ELF-1 (cell line): ENCODE measurements at regions not wholly inside any gene's neighbourhood (a gene's known extent, or its start where the extent isn't known, plus 50 kb on each side); places are given as distances from the start of the nearest gene placed in this dataset.
"Not testable (repeated sequence)": the region's sequence is repeated elsewhere in the genome, so short reads cannot be mapped to it uniquely, and the experiment has no call there.

Experiments
- DNase-seq: peaks from one replicate; pipeline ENCODE4 v3.0.0-alpha.2; 2016; ENCODE audit warnings: low read depth, low spot score

GRCh38 chr6:15775076-15775634 is 112.3 kb upstream of the DTNBP1 start:
- DNase-seq = no peak

GRCh38 chr6:15773806-15774410 is 111.1 kb upstream of the DTNBP1 start:
- DNase-seq = no peak

GRCh38 chr6:15770347-15771143 is 107.7 kb upstream of the DTNBP1 start:
- DNase-seq = no peak

- no peak for DNase-seq
These were observed 106.7 kb upstream of the DTNBP1 start for GRCh38 chr6:15769511-15770018.

- DNase-seq = no peak
These were observed 106.2 kb upstream of the DTNBP1 start for GRCh38 chr6:15768999-15769398.

GRCh38 chr6:15763837-15764236 is 101.0 kb upstream of the DTNBP1 start:
- DNase-seq = peak; percentile 18

- no peak for DNase-seq
These were observed 100.5 kb upstream of the DTNBP1 start for GRCh38 chr6:15763364-15763763.

- DNase-seq = no peak
These were observed 98.2 kb upstream of the DTNBP1 start for GRCh38 chr6:15761045-15761502.

- no peak for DNase-seq
These were observed 95.9 kb upstream of the DTNBP1 start for GRCh38 chr6:15758631-15759215.

GRCh38 chr6:15755526-15755925 is 92.7 kb upstream of the DTNBP1 start:
- no peak for DNase-seq

GRCh38 chr6:15754706-15755079 is 91.9 kb upstream of the DTNBP1 start:
- DNase-seq = peak; percentile 28

GRCh38 chr6:15754035-15754705 is 91.3 kb upstream of the DTNBP1 start:
- peak; percentile 60 for DNase-seq

- peak; percentile 38 for DNase-seq
These were observed 90.0 kb upstream of the DTNBP1 start for GRCh38 chr6:15752820-15753219.

- DNase-seq = no peak
These were observed 89.0 kb upstream of the DTNBP1 start for GRCh38 chr6:15751721-15752350.

GRCh38 chr6:15748341-15748740 is 85.5 kb upstream of the DTNBP1 start:
- DNase-seq = no peak

- no peak for DNase-seq
These were observed 84.6 kb upstream of the DTNBP1 start for GRCh38 chr6:15747354-15747883.

- no peak for DNase-seq
These were observed 83.0 kb upstream of the DTNBP1 start for GRCh38 chr6:15745781-15746180.

- no peak for DNase-seq
These were observed 82.1 kb upstream of the DTNBP1 start for GRCh38 chr6:15744818-15745402.

- not testable (repeated sequence) for DNase-seq
These were observed 79.2 kb upstream of the DTNBP1 start for GRCh38 chr6:15742013-15742412.

- no peak for DNase-seq
These were observed 78.6 kb upstream of the DTNBP1 start for GRCh38 chr6:15741405-15741804.

GRCh38 chr6:15739867-15740266 is 77.0 kb upstream of the DTNBP1 start:
- DNase-seq = no peak
